Naive thymus-derived CD4-positive, alpha-beta T cell (primary cell): ENCODE measurements at regions not wholly inside any gene's neighbourhood (a gene's known extent, or its start where the extent isn't known, plus 50 kb on each side); places are given as distances from the start of the nearest gene placed in this dataset.

Experiments
- ATAC-seq: fragments of 150-1000 bp; cut with Tn5 transposase; 2 replicates; pipeline ENCODE4 v1.10.0; 2021; ENCODE audit warnings: mild to moderate bottlenecking, moderate library complexity
- CTCF ChIA-PET: fragments of 350-600 bp; sonication (Branson Sonifier 250); formaldehyde crosslinking; loops from one replicate; lab custom pipeline; 2021; ENCODE audit warnings: antibody characterized with exemption; lab: Charles Lee
- POLR2A ChIA-PET: fragments of 350-600 bp; sonication (Branson Sonifier 250); formaldehyde crosslinking; loops from one replicate; lab custom pipeline; 2021; ENCODE audit warnings: antibody characterized with exemption, inconsistent platforms; lab: Charles Lee
- DNase-seq, 9 donors: peaks; one replicate each; pipeline versions ENCODE4 v3.0.0 to v3.0.0-alpha.2; 2020 to 2022; ENCODE audit warnings: mixed read lengths in 1 of 9
- H3K27ac ChIP-seq: one replicate; pipeline ENCODE4 v1.7.0; 2013; ENCODE audit warnings: mild to moderate bottlenecking, low read depth, low read length, moderate library complexity
- H3K27me3 ChIP-seq, 2 donors: one replicate each; pipeline ENCODE4 v1.7.0; 2013; ENCODE audit warnings: low read length in 2 of 2, mild to moderate bottlenecking in 2 of 2, moderate library complexity in 2 of 2; ENCODE audit not compliant: control insufficient read depth in 2 of 2, insufficient read depth in 2 of 2
- H3K36me3 ChIP-seq, 3 experiments: 1 replicate in 2 of 3; 2 replicates in 1 of 3; pipeline ENCODE4 v1.7.0; 2013; ENCODE audit warnings: low read length in 3 of 3, mild to moderate bottlenecking in 3 of 3, moderate library complexity in 1 of 3; ENCODE audit not compliant: insufficient read depth in 3 of 3, control insufficient read depth in 2 of 3
- H3K4me1 ChIP-seq, 2 donors: one replicate each; pipeline ENCODE4 v1.7.0; 2013; ENCODE audit warnings: low read length in 2 of 2, mild to moderate bottlenecking in 2 of 2, moderate library complexity in 1 of 2; ENCODE audit not compliant: control insufficient read depth in 2 of 2, insufficient read depth in 2 of 2
- H3K4me3 ChIP-seq: 2 replicates; pipeline ENCODE4 v1.7.0; 2013; ENCODE audit warnings: mild to moderate bottlenecking, low read length
- H3K9me3 ChIP-seq, 3 experiments: 1 replicate in 2 of 3; 2 replicates in 1 of 3; pipeline ENCODE4 v1.7.0; 2013; ENCODE audit warnings: low read length in 3 of 3; ENCODE audit not compliant: control insufficient read depth in 2 of 3
- H3K27ac Mint-ChIP-seq, 9 donors: one replicate each; pipeline ENCODE4 v1.8.0; 2020 to 2022; ENCODE audit warnings: mixed read lengths in 9 of 9, mild to moderate bottlenecking in 8 of 9, moderate library complexity in 5 of 9, inconsistent platforms in 2 of 9
- H3K27me3 Mint-ChIP-seq, 5 donors: one replicate each; pipeline ENCODE4 v1.8.0; 2021 to 2022; ENCODE audit warnings: mixed read lengths in 5 of 5, mild to moderate bottlenecking in 1 of 5
- H3K36me3 Mint-ChIP-seq, 5 donors: one replicate each; pipeline ENCODE4 v1.8.0; 2020 to 2022; ENCODE audit warnings: mixed read lengths in 5 of 5, mild to moderate bottlenecking in 3 of 5, inconsistent platforms in 1 of 5
- H3K4me1 Mint-ChIP-seq, 7 donors: one replicate each; pipeline ENCODE4 v1.8.0; 2020 to 2022; ENCODE audit warnings: mixed read lengths in 7 of 7, mild to moderate bottlenecking in 3 of 7, inconsistent platforms in 1 of 7
- H3K4me3 Mint-ChIP-seq, 10 donors: one replicate each; pipeline ENCODE4 v1.8.0; 2020 to 2022; ENCODE audit warnings: mild to moderate bottlenecking in 10 of 10, mixed read lengths in 10 of 10, moderate library complexity in 6 of 10, inconsistent platforms in 2 of 10
- H3K9me3 Mint-ChIP-seq, 11 donors: one replicate each; pipeline ENCODE4 v1.8.0; 2020 to 2022; ENCODE audit warnings: mixed read lengths in 11 of 11, mild to moderate bottlenecking in 4 of 11, inconsistent platforms in 1 of 11, moderate library complexity in 1 of 11
- intact Hi-C, 2 donors: fragments of 100-400 bp; cut with micrococcal nuclease; formaldehyde crosslinking; loops; one replicate each; pipeline ENCODE4 v1.15.1; 2023

GRCh38 chr10:109030581-109031210, 892.6 kb downstream of the XPNPEP1 start:
- H3K27ac Mint-ChIP-seq: no peak overlapping the region
- ATAC-seq (no peak), DNase-seq (no peak)
- no peaks in the 10 kb centered on the region for H3K36me3 Mint-ChIP-seq
- Histone ChIP-seq H3K4me1 (no peaks in the 10 kb centered on the region), H3K36me3 (no peaks in the 10 kb centered on the region), H3K27ac (no peak overlapping the region), H3K9me3 (no peaks in the 10 kb centered on the region), H3K4me3 (no peak overlapping the region), H3K27me3 (no peaks in the 10 kb centered on the region)
- intact Hi-C loops: no loop called here
- no peaks in the 10 kb centered on the region for H3K4me1 Mint-ChIP-seq
- H3K9me3 Mint-ChIP-seq: peaks cover 0 to 12% (median 6%) of the 10 kb centered on the region in 11 donors
- CTCF ChIA-PET: no interaction called here
- POLR2A ChIA-PET: no interaction called here
- H3K27me3 Mint-ChIP-seq: no peaks in the 10 kb centered on the region
- no peak overlapping the region for H3K4me3 Mint-ChIP-seq

GRCh38 chr10:109029870-109030269, 893.4 kb downstream of the XPNPEP1 start:
- ATAC-seq (no peak), DNase-seq (no peak)
- Histone ChIP-seq H3K4me3 (no peak overlapping the region), H3K27me3 (no peaks in the 10 kb centered on the region), H3K27ac (no peak overlapping the region), H3K9me3 (no peaks in the 10 kb centered on the region), H3K36me3 (no peaks in the 10 kb centered on the region), H3K4me1 (no peaks in the 10 kb centered on the region)
- no peaks in the 10 kb centered on the region for H3K4me1 Mint-ChIP-seq
- H3K4me3 Mint-ChIP-seq: no peak overlapping the region
- CTCF ChIA-PET: no interaction called here
- no peaks in the 10 kb centered on the region for H3K27me3 Mint-ChIP-seq
- no peaks in the 10 kb centered on the region for H3K36me3 Mint-ChIP-seq
- intact Hi-C loops: no loop called here
- peaks cover 0 to 11% (median 6%) of the 10 kb centered on the region in 11 donors for H3K9me3 Mint-ChIP-seq
- no peak overlapping the region for H3K27ac Mint-ChIP-seq
- POLR2A ChIA-PET: no interaction called here

- Histone ChIP-seq H3K36me3 (no peaks in the 10 kb centered on the region), H3K4me3 (no peak overlapping the region), H3K9me3 (no peaks in the 10 kb centered on the region), H3K27ac (no peak overlapping the region), H3K4me1 (no peaks in the 10 kb centered on the region), H3K27me3 (no peaks in the 10 kb centered on the region)
- no peak for ATAC-seq
- Mint-ChIP-seq H3K9me3 (peaks cover 0 to 10% (median 6%) of the 10 kb centered on the region in 11 donors), H3K27me3 (no peaks in the 10 kb centered on the region), H3K4me1 (no peaks in the 10 kb centered on the region), H3K4me3 (no peak overlapping the region), H3K27ac (no peak overlapping the region), H3K36me3 (no peaks in the 10 kb centered on the region)
- intact Hi-C loops: no loop called here
- ChIA-PET POLR2A (no interaction called here), CTCF (no interaction called here)
- no peak for DNase-seq
Measured at GRCh38 chr10:109027534-109028185, 895.7 kb downstream of the XPNPEP1 start.

- no peak for ATAC-seq
- Mint-ChIP-seq H3K4me3 (no peak overlapping the region), H3K9me3 (peaks cover 0 to 10% (median 4%) of the 10 kb centered on the region in 11 donors), H3K4me1 (no peaks in the 10 kb centered on the region), H3K36me3 (no peaks in the 10 kb centered on the region), H3K27ac (no peak overlapping the region), H3K27me3 (no peaks in the 10 kb centered on the region)
- Histone ChIP-seq H3K27ac (no peak overlapping the region), H3K27me3 (no peaks in the 10 kb centered on the region), H3K4me3 (no peak overlapping the region), H3K4me1 (no peaks in the 10 kb centered on the region), H3K9me3 (no peaks in the 10 kb centered on the region), H3K36me3 (no peaks in the 10 kb centered on the region)
- POLR2A ChIA-PET: no interaction called here
- intact Hi-C loops: no loop called here
- CTCF ChIA-PET: no interaction called here
- DNase-seq: no peak
Measured at GRCh38 chr10:109025172-109025571, 898.1 kb downstream of the XPNPEP1 start.

- Histone ChIP-seq H3K27me3 (no peaks in the 10 kb centered on the region), H3K4me1 (no peaks in the 10 kb centered on the region), H3K36me3 (no peaks in the 10 kb centered on the region), H3K9me3 (no peaks in the 10 kb centered on the region), H3K4me3 (no peak overlapping the region), H3K27ac (no peak overlapping the region)
- Mint-ChIP-seq H3K36me3 (peaks cover 0 to 4% (median 0%) of the 10 kb centered on the region in 5 donors), H3K27ac (no peak overlapping the region), H3K27me3 (no peaks in the 10 kb centered on the region), H3K9me3 (peaks cover 0 to 19% (median 4%) of the 10 kb centered on the region in 11 donors), H3K4me3 (no peak overlapping the region), H3K4me1 (no peaks in the 10 kb centered on the region)
- no peak for ATAC-seq
- POLR2A ChIA-PET: no interaction called here
- CTCF ChIA-PET: interaction anchor here (0.5 kb wide), 1 partner anchor 107 kb away, joined by 3 read pairs; no protein-coding TSS in a partner anchor
- no peak for DNase-seq
- intact Hi-C loops: no loop called here
Measured at GRCh38 chr10:109022417-109023049, 900.8 kb downstream of the XPNPEP1 start.

GRCh38 chr10:109019001-109019424, 904.3 kb downstream of the XPNPEP1 start:
- Histone ChIP-seq H3K4me1 (no peaks in the 10 kb centered on the region), H3K27ac (no peak overlapping the region), H3K4me3 (no peak overlapping the region), H3K36me3 (no peaks in the 10 kb centered on the region), H3K27me3 (no peaks in the 10 kb centered on the region), H3K9me3 (no peaks in the 10 kb centered on the region)
- DNase-seq: no peak
- Mint-ChIP-seq H3K27ac (no peak overlapping the region), H3K4me3 (no peak overlapping the region), H3K4me1 (no peaks in the 10 kb centered on the region), H3K27me3 (no peaks in the 10 kb centered on the region), H3K9me3 (peaks cover 0 to 10% (median 0%) of the 10 kb centered on the region in 11 donors), H3K36me3 (peaks cover 0 to 4% (median 0%) of the 10 kb centered on the region in 5 donors)
- intact Hi-C loops: no loop called here
- ATAC-seq: no peak
- POLR2A ChIA-PET: no interaction called here
- CTCF ChIA-PET: no interaction called here
